ENCODE measurements at regions not wholly inside any gene's neighbourhood (a gene's known extent, or its start where the extent isn't known, plus 50 kb on each side); places are given as distances from the start of the nearest gene placed in this dataset.

GRCh38 chr3:188954590-188955208 lies 217.1 kb upstream of the TPRG1 start (continued):
- no peak for TF ChIP-seq ZNF33B (CRISPR knock-in tag; IDR thresholded peaks at IDR 0.05)
- no peak for TF ChIP-seq PAF1 (CRISPR knock-in tag; IDR thresholded peaks at IDR 0.05)
- TF ChIP-seq ZNF597 (CRISPR knock-in tag; IDR thresholded peaks at IDR 0.05), result no peak
- TF ChIP-seq ZNF276 (CRISPR knock-in tag; IDR thresholded peaks at IDR 0.05; ENCODE audit: low read depth), result no peak
- TF ChIP-seq E2F5 (CRISPR knock-in tag; conservative IDR thresholded peaks at IDR 0.05), result no peak
- no peak for TF ChIP-seq PITX1 (CRISPR knock-in tag; IDR thresholded peaks at IDR 0.05)
- TF ChIP-seq ZNF296 (CRISPR knock-in tag; conservative IDR thresholded peaks at IDR 0.05), result no peak
- no peak for TF ChIP-seq ZMYM2 (CRISPR knock-in tag; IDR thresholded peaks at IDR 0.05)
- no peak for TF ChIP-seq ZNF407 (CRISPR knock-in tag; IDR thresholded peaks at IDR 0.05; ENCODE audit: not compliant biosample characterization)
- TF ChIP-seq RARG (CRISPR knock-in tag; IDR thresholded peaks at IDR 0.05; ENCODE audit: low read depth), result no peak
- TF ChIP-seq CEBPG (CRISPR knock-in tag; IDR thresholded peaks at IDR 0.05), result peak; percentile 21; the same call in 1 of the 2 replicates
- no peak for TF ChIP-seq KLF12 (CRISPR knock-in tag; IDR thresholded peaks at IDR 0.05; ENCODE audit: borderline replicate concordance)
- no peak for TF ChIP-seq ZC3H13 (CRISPR knock-in tag; IDR thresholded peaks at IDR 0.05)
- no peak for TF ChIP-seq ETV6 (CRISPR knock-in tag; conservative IDR thresholded peaks at IDR 0.05)
- TF ChIP-seq ZNF33A (CRISPR knock-in tag; IDR thresholded peaks at IDR 0.05; ENCODE audit: borderline replicate concordance), result no peak
- TF ChIP-seq SNAPC2 (CRISPR knock-in tag; IDR thresholded peaks at IDR 0.05), result no peak
- TF ChIP-seq ZNF652 (CRISPR knock-in tag; IDR thresholded peaks at IDR 0.05; ENCODE audit: borderline replicate concordance, low read depth), result no peak
- no peak for TF ChIP-seq ZNF292 (CRISPR knock-in tag; IDR thresholded peaks at IDR 0.05; ENCODE audit: borderline replicate concordance, low read depth)
- no peak for TF ChIP-seq NFRKB (IDR thresholded peaks at IDR 0.05)
- no peak for TF ChIP-seq SP140L (CRISPR knock-in tag; IDR thresholded peaks at IDR 0.05; ENCODE audit: borderline replicate concordance)
